ENCODE measurements at regions not wholly inside any gene's neighbourhood (a gene's known extent, or its start where the extent isn't known, plus 50 kb on each side); places are given as distances from the start of the nearest gene placed in this dataset.

GRCh38 chr14:35234012-35234805, 58.0 kb upstream of the PSMA6 start:
- H3K27me3 Mint-ChIP-seq = no peaks in the 10 kb centered on the region
- no peak overlapping the region for H3K27ac Mint-ChIP-seq
- H3K9me3 Mint-ChIP-seq = no peaks in the 10 kb centered on the region
- H3K4me1 Mint-ChIP-seq (ENCODE audit: low read depth) = peaks cover 21% of the 10 kb centered on the region
- no peak for DNase-seq
- H3K4me3 Mint-ChIP-seq = no peak overlapping the region
- peaks cover 8% of the 10 kb centered on the region for H3K36me3 Mint-ChIP-seq (ENCODE audit: low read depth)

GRCh38 chr14:35235840-35236239, 56.3 kb upstream of the PSMA6 start:
- DNase-seq = no peak
- H3K4me3 Mint-ChIP-seq = no peak overlapping the region
- no peaks in the 10 kb centered on the region for H3K9me3 Mint-ChIP-seq
- H3K4me1 Mint-ChIP-seq (ENCODE audit: low read depth) = peaks cover 14% of the 10 kb centered on the region
- no peak overlapping the region for H3K27ac Mint-ChIP-seq
- peaks cover 15% of the 10 kb centered on the region for H3K36me3 Mint-ChIP-seq (ENCODE audit: low read depth)
- no peaks in the 10 kb centered on the region for H3K27me3 Mint-ChIP-seq

- Mint-ChIP-seq H3K36me3 (ENCODE audit: low read depth) (peaks cover 15% of the 10 kb centered on the region), H3K9me3 (no peaks in the 10 kb centered on the region), H3K27me3 (no peaks in the 10 kb centered on the region), H3K27ac (no peak overlapping the region), H3K4me3 (no peak overlapping the region), H3K4me1 (ENCODE audit: low read depth) (peaks cover 7% of the 10 kb centered on the region)
- no peak for DNase-seq
Observed at GRCh38 chr14:35236806-35237205, 55.4 kb upstream of the PSMA6 start.

GRCh38 chr14:35240231-35240630, 52.0 kb upstream of the PSMA6 start:
- no peak overlapping the region for H3K4me3 Mint-ChIP-seq
- no peaks in the 10 kb centered on the region for H3K9me3 Mint-ChIP-seq
- no peak overlapping the region for H3K27ac Mint-ChIP-seq
- H3K4me1 Mint-ChIP-seq (ENCODE audit: low read depth) = peaks cover 13% of the 10 kb centered on the region
- DNase-seq = no peak
- no peaks in the 10 kb centered on the region for H3K27me3 Mint-ChIP-seq
- peaks cover 10% of the 10 kb centered on the region for H3K36me3 Mint-ChIP-seq (ENCODE audit: low read depth)
